HEK293T (cell line): ENCODE measurements at regions not wholly inside any gene's neighbourhood (a gene's known extent, or its start where the extent isn't known, plus 50 kb on each side); places are given as distances from the start of the nearest gene placed in this dataset.

Experiments used
- BHLHE40 ChIP-seq: fragments of 450-650 bp; IDR thresholded peaks from 2 replicates; pipeline ENCODE4 v1.6.1; 2016; ENCODE audit warnings: mild to moderate bottlenecking, moderate library complexity, borderline replicate concordance
- ELF4 ChIP-seq: fragments of 450-650 bp; IDR thresholded peaks from 2 replicates; pipeline ENCODE4 v1.6.1; 2017; ENCODE audit warnings: antibody characterized with exemption
- FOXA1 ChIP-seq: fragments of 450-650 bp; IDR thresholded peaks from 2 replicates; pipeline ENCODE4 v1.6.1; 2016; ENCODE audit warnings: mild to moderate bottlenecking
- FOXK2 ChIP-seq: fragments of 450-650 bp; IDR thresholded peaks from 2 replicates; pipeline ENCODE4 v1.6.1; 2016; ENCODE audit warnings: mild to moderate bottlenecking
- HDGF ChIP-seq: fragments of 450-650 bp; IDR thresholded peaks from 2 replicates; pipeline ENCODE4 v1.6.1; 2017; ENCODE audit warnings: antibody characterized with exemption, borderline replicate concordance
- PKNOX1 ChIP-seq: fragments of 450-650 bp; IDR thresholded peaks from 2 replicates; pipeline ENCODE4 v1.6.1; 2016
- SP1 ChIP-seq: fragments of 450-650 bp; IDR thresholded peaks from 2 replicates; pipeline ENCODE4 v1.6.1; 2017

- TF ChIP-seq FOXK2 (no peak), SP1 (no peak), FOXA1 (no peak), BHLHE40 (no peak), ELF4 (no peak), PKNOX1 (no peak), HDGF (no peak)
These were observed 345.4 kb downstream of the COL12A1 start for GRCh38 chr6:74860456-74860855.
